Fibroblast of skin of right biceps (primary cell): ENCODE measurements at regions not wholly inside any gene's neighbourhood (a gene's known extent, or its start where the extent isn't known, plus 50 kb on each side); places are given as distances from the start of the nearest gene placed in this dataset.

Experiments
- DNase-seq: peaks from one replicate; pipeline ENCODE4 v3.0.0-alpha.2; 2013

DNA sequence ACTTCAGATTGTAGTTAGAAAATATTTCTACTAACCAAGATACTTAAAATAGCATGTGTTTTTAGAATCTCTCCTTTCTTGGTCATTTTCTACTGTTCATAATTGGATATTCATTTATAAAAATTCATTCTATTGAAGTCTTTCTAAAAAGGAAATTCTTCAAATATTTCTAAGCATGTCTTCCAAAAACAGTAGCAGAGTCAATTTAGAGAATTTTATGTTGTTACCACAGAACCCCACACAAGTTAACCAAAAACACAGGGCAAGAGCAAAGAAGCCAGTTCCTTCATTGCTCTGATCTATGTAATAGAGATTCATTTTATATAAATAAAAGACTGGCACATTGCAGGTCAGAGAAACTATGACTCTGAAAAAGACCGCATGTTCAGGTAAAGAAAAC lies 345.1 kb upstream of the PITX2 start:
- DNase-seq, result peak; percentile 57

DNA sequence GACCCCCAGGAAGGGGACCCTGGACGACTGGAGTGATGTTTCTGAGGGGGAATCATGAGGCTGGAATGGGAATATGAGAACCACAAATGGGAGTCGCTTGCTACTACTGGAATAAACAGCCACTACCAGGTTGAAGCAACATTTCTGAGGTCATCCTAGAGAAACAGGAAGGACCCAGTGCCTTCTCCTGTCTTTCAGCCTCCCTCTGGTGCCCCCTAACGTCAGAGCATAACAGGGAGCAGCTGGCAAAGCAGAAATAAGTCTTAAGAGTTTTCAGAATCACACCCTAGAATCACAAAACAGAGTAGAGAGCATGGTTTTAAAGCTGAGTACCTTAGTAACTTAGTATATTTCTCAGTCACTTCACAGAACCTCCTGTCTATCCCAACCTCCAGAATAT lies 347.8 kb upstream of the PITX2 start:
- peak; percentile 55 for DNase-seq

DNA sequence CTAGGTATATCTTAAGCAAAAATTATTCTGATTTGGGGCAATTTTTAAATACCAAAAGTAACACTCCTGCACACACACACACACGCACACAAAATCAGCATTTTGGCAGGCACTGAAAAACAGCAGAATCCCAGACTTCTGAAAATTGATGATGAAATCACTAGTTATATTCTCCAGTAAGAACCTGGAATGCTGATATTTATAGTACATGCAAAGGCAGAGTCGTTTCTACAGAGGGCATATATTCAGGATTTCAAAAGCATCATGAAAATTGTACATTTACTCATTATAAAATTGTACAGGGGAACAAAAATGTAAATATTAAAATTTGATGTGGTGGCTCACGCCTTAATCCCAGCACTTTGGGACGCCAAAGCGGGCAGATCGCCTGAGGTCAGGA lies 352.5 kb upstream of the PITX2 start:
- DNase-seq, result no peak

DNA sequence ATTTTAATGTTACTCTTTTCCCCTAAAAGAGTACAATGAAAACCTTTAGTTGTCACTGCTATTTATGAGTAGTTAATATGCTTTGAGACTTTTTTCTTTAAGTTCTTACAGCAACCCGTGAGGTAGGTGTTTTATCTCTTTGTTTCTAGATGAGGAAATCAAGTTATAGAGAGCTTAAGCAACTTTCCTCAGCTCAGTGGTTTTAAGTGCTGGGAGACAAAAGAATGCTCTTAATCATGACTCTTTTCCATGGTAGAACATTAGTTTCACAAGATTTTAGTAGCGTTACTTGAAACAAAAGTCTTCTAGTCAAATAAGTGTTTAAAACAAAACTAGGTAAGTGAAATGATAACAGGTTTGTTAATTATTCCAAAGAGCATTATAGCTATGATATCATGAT lies 354.7 kb upstream of the PITX2 start:
- DNase-seq, result peak; percentile 4

DNA sequence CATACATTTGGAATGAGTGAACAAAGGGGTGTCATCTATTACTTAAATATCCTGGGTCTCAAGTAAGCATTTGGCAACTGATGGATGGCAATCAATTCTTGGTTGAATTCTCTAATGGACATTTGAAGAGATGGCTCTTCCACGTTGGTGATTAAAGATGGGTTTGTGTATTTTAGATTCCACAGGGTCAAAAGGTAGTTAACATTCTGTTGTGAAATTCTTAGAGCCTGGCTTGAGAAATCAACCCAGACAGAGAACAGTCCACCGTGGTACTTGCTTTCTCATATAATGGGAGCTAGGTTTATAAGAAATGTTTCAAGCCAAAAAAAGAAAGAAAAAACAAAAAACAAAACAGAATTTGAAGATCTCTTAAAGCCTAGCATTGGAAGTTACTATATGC lies 355.9 kb upstream of the PITX2 start:
- DNase-seq, result no peak

DNA sequence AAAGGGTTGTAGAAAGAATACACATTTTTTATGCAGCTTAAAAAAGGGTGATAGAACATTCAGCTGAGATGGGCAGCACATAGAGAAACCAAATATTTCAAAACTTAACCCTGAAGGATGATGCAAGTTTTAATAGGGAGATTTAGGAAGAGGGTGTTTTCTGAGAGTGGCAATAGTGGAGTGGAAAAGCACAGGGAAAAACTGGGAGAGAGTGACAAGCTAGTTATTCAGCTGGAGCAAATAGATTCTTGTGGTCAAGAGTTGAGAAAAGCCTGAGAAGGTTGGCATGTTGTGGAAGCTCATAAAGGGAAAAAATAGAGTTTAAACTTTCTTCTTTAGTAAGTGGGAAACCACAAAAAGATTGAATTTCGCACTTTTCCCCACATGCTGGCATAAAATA lies 359.6 kb upstream of the PITX2 start:
- peak; percentile 28 for DNase-seq

GRCh38 chr4:110988722-110989121 lies 365.8 kb upstream of the PITX2 start:
- DNase-seq, result no peak

DNA sequence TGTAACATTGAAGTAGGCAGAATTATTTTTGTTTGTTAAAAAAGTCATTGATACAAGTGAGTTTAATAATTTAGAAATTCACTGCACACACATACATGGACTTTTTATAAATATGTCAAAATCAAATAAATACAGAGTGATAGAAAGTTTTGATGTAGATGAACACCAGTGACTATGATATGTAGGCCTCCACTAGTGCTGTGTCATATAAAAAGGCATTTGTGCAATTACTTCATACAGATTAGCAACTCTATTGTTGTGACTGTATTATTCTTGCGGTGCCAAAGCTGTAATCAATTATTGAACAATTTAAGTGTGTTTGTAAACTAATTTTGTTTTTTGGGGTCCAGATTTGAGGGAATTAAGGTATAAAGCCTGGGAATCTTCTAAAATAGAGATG lies 366.2 kb upstream of the PITX2 start:
- DNase-seq, result no peak

- no peak for DNase-seq
Observed at GRCh38 chr4:110994781-110995180, 371.9 kb upstream of the PITX2 start.

DNA sequence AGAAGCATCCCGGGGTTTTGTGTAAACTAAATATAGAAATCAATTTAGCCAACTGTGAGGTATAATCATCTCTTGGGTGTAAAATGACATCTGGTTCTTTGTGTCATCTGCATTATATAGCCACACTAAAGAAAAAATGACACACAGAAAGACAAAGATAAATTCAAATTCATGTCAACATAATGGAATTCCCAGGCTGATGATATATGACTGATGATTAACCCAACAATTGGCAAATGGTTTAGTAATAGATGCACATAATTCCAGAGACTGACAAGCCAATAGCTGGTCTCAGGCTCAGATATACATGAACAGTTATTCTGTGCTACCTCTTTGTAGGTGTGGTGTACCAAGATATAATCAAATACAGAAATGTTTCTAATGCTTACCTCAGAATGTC lies 375.4 kb upstream of the PITX2 start:
- peak; percentile 36 for DNase-seq

GRCh38 chr4:111011458-111011857 lies 388.6 kb upstream of the PITX2 start:
- no peak for DNase-seq

DNA sequence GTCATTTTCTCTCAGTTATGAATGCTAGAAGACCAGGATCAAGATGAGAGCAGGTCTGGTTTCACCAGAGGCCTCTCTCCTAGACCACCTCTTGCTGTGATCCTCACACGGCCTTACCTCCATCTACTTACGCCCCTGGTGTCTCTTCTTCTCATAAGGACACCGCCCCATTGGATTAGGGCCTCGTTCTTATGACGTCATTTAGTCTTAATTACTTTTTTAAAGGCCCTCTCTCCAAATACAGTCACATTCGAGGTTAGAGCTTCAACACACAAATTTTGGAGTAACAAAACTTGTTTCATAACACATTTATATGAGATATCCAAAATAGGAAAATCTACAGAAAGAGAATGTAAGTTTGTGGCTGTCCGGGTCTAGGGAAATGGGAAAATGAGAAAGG lies 391.0 kb upstream of the PITX2 start:
- DNase-seq, result no peak

DNA sequence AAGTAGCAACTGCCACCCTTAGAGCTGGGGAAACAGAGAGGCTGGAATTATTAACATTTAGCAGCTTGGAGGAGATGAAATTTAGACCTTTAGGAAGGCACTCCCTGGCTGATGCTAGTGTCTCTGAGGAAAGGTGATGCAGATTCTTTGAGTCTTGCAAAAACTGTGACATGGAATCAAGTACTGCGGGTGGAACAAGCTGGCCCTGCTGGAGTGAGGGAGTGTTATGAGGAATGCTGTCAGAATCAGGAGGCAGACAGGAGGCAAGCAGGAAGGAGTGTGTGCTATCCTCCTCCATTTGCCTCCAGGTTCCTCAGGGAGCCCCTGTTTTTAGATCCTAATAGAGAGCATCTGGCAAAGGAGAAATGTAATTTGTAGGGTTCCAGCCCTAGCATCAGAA lies 391.7 kb upstream of the PITX2 start:
- DNase-seq, result no peak

DNA sequence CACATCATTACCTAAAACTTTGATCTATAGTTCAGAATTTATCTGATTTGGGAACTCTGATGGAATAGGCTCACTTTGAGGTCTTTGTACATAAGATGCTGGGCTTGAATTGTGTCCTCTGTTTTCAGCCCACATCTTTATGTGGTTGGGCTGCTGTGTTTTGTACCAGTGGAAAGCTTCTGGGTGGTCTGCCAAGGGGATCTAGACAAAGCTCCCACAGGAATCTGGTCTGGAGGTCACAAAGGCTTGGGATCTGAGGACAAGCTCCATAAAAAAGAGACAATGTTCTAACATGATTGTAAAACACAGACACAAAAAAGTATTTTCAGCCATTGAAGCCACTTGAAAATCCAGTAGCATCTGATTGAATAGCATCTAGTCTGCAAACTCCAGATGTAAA lies 393.5 kb upstream of the PITX2 start:
- no peak for DNase-seq

DNA sequence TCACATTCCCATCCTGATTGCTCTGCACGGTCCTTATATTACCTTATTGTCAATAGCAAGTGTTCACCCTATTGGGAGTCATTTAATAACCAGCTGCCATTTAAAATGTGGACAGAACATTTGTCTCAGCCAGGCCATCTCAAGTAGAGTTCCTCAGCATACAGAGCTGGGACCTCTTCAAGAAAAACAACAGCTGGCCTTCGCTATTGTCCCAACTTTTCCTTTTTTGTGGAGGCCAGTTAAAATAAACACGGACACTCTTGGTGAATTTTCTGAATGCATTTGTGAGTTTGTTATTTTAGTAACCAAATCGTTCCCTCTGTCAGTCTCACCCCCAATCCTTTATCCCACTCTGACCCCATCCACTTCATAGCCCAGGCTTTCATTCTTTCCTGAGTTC lies 395.3 kb upstream of the PITX2 start:
- no peak for DNase-seq

- no peak for DNase-seq
Observed at GRCh38 chr4:111020476-111020875, 397.6 kb upstream of the PITX2 start.

DNA sequence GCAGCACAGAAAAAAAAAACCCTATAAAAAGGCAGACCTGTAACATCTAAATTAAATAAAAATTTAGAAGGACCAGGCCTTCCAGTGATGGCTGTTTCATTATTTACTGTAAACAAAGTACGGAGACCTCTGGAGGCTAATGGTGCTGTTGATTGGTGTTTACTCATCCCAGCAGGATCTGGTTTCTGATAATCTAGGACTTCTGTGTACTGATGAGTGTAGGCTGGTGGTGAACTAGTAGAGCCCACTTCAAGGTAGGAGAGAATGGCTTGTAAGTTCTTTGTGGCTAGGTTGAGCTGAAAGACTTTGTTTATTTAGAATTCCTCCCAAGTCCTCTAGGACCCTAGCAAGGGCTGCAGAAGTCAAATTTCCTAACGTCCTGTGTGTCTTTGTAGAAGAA lies 398.1 kb upstream of the PITX2 start:
- no peak for DNase-seq

GRCh38 chr4:111022758-111023157 lies 399.9 kb upstream of the PITX2 start:
- DNase-seq, result no peak

GRCh38 chr4:111027526-111027925 lies 404.6 kb upstream of the PITX2 start:
- DNase-seq, result peak; percentile 96

DNA sequence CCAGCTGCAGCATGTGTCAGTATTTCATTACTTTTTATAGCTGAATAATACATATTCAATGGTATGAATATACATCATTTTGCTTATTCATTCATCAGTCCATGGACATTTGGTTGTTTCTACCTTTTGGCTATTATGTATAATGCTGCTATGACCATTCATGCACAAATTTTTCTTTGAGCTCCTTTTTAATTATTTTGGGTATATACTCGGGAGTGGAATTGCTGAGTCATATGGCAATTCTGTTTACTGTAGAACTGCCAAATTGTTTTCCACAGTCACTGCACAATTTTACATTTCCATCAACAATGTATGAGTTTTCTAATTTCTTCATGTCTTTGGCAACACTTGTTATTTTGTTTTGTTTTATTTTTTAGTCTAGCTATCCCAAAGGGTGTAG lies 405.9 kb upstream of the PITX2 start:
- peak; percentile 17 for DNase-seq

DNA sequence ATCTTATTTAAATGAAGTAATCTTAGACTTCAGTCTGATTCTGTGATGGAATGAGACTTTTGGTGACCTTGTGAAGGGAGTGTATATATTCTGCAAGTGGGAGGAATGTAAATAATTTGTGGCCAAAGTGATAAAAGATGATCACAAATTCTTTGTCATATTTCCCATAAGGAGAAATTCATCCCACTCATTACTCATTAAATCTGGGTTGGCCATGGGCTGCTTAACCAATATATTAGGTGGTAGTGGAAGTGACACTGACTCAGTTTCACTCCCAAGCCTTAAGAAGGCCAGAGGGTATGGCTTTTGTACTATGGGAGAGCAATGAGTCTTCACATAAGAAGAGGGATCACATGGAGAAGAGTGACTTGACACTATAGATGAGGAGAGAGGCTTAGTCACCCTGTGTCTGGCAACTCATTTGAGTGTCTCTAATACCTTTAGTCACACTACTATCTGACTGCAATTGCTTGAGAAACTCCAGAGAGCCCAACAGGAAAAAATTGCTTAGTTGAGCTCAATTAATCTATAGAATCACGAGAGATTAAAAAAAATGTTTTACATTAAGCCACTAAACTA lies 408.2 kb upstream of the PITX2 start:
- DNase-seq, result peak; percentile 88

GRCh38 chr4:111031596-111031995 lies 408.7 kb upstream of the PITX2 start:
- peak; percentile 71 for DNase-seq

DNA sequence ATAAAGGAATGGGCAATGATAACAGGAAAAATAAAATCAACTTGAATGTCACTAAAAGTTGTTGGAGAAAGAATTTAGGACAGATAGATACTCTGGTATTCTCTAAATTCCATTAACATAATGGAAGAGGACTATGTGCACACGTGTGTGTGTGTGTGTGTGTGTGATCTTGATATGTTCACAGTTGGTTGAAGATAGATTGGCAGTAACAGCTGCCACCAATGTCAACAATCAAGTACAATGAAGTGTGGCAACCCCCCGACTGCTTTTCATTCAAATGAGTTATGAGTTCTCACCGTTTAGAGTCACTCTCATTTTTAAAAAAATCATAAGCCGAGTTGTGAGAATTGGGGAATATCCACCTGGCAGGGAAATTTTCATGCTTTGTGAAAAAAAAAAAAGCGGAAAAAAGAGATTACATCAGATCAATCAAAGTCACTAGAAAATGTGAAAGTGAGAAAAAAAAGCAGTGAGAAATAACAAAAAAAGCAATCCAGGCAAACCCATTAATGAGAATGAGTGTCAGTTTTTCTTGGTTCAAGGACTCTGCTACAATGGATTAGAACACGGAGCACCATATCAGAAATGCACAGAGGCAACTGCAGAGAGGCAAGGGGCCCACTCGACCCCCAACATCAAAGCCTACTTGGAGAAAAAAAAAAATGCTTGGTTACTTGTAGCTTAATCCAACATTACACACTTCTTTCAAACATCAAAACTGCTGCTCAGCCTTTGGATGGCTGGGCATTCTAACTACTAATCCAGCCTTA lies 414.9 kb upstream of the PITX2 start:
- DNase-seq, result no peak

DNA sequence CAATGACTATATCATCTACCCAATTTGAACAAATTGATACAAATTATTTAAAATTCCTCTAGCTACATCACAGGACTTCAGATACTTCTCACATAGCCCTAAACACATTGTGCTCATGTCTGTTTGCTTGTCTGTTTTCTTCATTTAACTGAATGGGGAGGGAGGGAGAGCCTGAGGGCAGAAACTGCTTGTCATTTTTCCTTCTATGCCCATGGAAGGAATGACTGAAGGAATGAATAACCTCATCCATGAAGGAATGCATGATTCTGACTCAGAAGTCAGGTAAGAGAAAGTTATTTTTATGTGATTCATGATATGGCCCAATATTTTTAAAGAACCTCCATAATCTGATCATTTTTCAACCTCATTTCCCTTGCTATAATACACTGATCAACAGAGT lies 418.0 kb upstream of the PITX2 start:
- peak; percentile 15 for DNase-seq

DNA sequence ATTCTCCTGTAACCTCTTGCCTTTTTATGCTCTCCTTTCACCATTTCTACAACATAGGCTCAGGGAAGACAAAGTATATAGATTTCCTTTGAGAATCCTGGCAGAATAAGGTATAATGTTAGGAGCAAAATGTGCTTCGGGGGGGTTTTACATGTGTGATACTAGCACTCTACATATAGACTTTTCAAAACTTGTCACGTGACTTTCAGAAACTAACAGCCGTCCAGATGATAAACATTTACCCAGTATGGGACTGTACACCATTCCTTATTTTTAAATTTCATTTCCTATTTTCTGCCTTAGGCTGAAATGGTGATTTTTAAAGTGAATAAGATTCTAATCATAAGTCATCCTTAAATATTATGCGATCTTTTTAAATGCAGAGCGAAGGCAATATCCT lies 420.4 kb upstream of the PITX2 start:
- no peak for DNase-seq
